ENCODE measurements at regions not wholly inside any gene's neighbourhood (a gene's known extent, or its start where the extent isn't known, plus 50 kb on each side); places are given as distances from the start of the nearest gene placed in this dataset.
"Not testable (repeated sequence)": the region's sequence is repeated elsewhere in the genome, so short reads cannot be mapped to it uniquely, and the experiment has no call there.

- H2AFZ ChIP-seq (ENCODE audit: insufficient read depth, low read depth, low read length, poor library complexity, severe bottlenecking); H3K27ac ChIP-seq (ENCODE audit: low read depth in 1 of 2, low read length in 2 of 2); H4K20me1 ChIP-seq (ENCODE audit: insufficient read depth, low read length); H3K79me2 ChIP-seq (ENCODE audit: insufficient read depth, low read length); H3K9ac ChIP-seq (ENCODE audit: insufficient read depth, low read length, poor library complexity, severe bottlenecking); intact Hi-C loops (cut with micrococcal nuclease); H3K36me3 ChIP-seq (replicated peaks in 1 of 2; ENCODE audit: control insufficient read depth in 1 of 2, insufficient read depth in 2 of 2, low read length in 2 of 2); H3K27ac Mint-ChIP-seq; H3K4me3 ChIP-seq (replicated peaks in 1 of 3; ENCODE audit: low read depth in 2 of 3, low read length in 3 of 3); H3K9me3 Mint-ChIP-seq; H3K4me2 ChIP-seq (replicated peaks; ENCODE audit: extremely low read depth, low read length, poor library complexity, severe bottlenecking); H3K9me3 ChIP-seq (replicated peaks in 1 of 2; ENCODE audit: control insufficient read depth in 1 of 2, insufficient read depth in 1 of 2, low read length in 2 of 2); DNase-seq: not testable (repeated sequence)
- Mint-ChIP-seq H3K4me1 (peaks cover 18% of the 10 kb centered on the region), H3K4me3 (peak overlapping the region in 1 of 2 donors; percentile 49), H3K27me3 (ENCODE audit: low read depth in 3 of 3) (peaks cover 57 to 64% (median 60%) of the 10 kb centered on the region in 3 donors), H3K36me3 (peaks cover 0 to 29% of the 10 kb centered on the region in 2 donors)
- peaks cover 6 to 11% of the 10 kb centered on the region in 2 donors for H3K4me1 ChIP-seq (ENCODE audit: control insufficient read depth in 1 of 2, insufficient read depth in 2 of 2, low read length in 2 of 2)
- 85% methylated on average over 8 of the region's 8 CpGs for WGBS (ENCODE audit: insufficient coverage)
- peaks cover 5 to 23% of the 10 kb centered on the region in 2 donors for H3K27me3 ChIP-seq (ENCODE audit: control insufficient read depth in 2 of 2, insufficient read depth in 2 of 2, low read length in 2 of 2)
Measured at GRCh38 chr5:1603916-1604315, 80.2 kb upstream of the LPCAT1 start.

- intact Hi-C loops (cut with micrococcal nuclease), result not testable (repeated sequence)
- H3K36me3 Mint-ChIP-seq, result peaks cover 0 to 40% of the 10 kb centered on the region in 2 donors
Measured at GRCh38 chr5:1601565-1601964, 77.8 kb upstream of the LPCAT1 start.

More at GRCh38 chr5:1601565-1601964, 77.8 kb upstream of the LPCAT1 start:
- not testable (repeated sequence) for H3K36me3 ChIP-seq (replicated peaks in 1 of 2; ENCODE audit: control insufficient read depth in 1 of 2, insufficient read depth in 2 of 2, low read length in 2 of 2); H3K79me2 ChIP-seq (ENCODE audit: insufficient read depth, low read length); H4K20me1 ChIP-seq (ENCODE audit: insufficient read depth, low read length); H3K4me3 ChIP-seq (replicated peaks in 1 of 3; ENCODE audit: low read depth in 2 of 3, low read length in 3 of 3); H3K9ac ChIP-seq (ENCODE audit: insufficient read depth, low read length, poor library complexity, severe bottlenecking); H3K27ac Mint-ChIP-seq; H3K9me3 ChIP-seq (replicated peaks in 1 of 2; ENCODE audit: control insufficient read depth in 1 of 2, insufficient read depth in 1 of 2, low read length in 2 of 2); H2AFZ ChIP-seq (ENCODE audit: insufficient read depth, low read depth, low read length, poor library complexity, severe bottlenecking); H3K4me3 Mint-ChIP-seq; DNase-seq; H3K27ac ChIP-seq (ENCODE audit: low read depth in 1 of 2, low read length in 2 of 2); H3K4me2 ChIP-seq (replicated peaks; ENCODE audit: extremely low read depth, low read length, poor library complexity, severe bottlenecking); H3K4me1 ChIP-seq (ENCODE audit: control insufficient read depth in 1 of 2, insufficient read depth in 2 of 2, low read length in 2 of 2); H3K9me3 Mint-ChIP-seq
- WGBS (ENCODE audit: insufficient coverage), result 61% methylated on average over 3 of the region's 9 CpGs
- Mint-ChIP-seq H3K27me3 (ENCODE audit: low read depth in 3 of 3) (peaks cover 56 to 57% (median 56%) of the 10 kb centered on the region in 3 donors), H3K4me1 (peaks cover 11% of the 10 kb centered on the region)
- peaks cover 5 to 21% of the 10 kb centered on the region in 2 donors for H3K27me3 ChIP-seq (ENCODE audit: control insufficient read depth in 2 of 2, insufficient read depth in 2 of 2, low read length in 2 of 2)

Data from CD14-positive monocyte (primary cell).